ENCODE measurements at regions not wholly inside any gene's neighbourhood (a gene's known extent, or its start where the extent isn't known, plus 50 kb on each side); places are given as distances from the start of the nearest gene placed in this dataset.

GRCh38 chr6:56772737-56773184 is 130.1 kb upstream of the DST start:
- no peak overlapping the region for H3K4me3 ChIP-seq (ENCODE audit: insufficient read depth, low read length, poor library complexity, severe bottlenecking)
- no peaks in the 10 kb centered on the region for H3K9me2 ChIP-seq (replicated peaks; ENCODE audit: insufficient read depth, low read length)
- H3K9me3 ChIP-seq (ENCODE audit: insufficient read depth, low read length): no peaks in the 10 kb centered on the region
- TF ChIP-seq, protein P1, sequence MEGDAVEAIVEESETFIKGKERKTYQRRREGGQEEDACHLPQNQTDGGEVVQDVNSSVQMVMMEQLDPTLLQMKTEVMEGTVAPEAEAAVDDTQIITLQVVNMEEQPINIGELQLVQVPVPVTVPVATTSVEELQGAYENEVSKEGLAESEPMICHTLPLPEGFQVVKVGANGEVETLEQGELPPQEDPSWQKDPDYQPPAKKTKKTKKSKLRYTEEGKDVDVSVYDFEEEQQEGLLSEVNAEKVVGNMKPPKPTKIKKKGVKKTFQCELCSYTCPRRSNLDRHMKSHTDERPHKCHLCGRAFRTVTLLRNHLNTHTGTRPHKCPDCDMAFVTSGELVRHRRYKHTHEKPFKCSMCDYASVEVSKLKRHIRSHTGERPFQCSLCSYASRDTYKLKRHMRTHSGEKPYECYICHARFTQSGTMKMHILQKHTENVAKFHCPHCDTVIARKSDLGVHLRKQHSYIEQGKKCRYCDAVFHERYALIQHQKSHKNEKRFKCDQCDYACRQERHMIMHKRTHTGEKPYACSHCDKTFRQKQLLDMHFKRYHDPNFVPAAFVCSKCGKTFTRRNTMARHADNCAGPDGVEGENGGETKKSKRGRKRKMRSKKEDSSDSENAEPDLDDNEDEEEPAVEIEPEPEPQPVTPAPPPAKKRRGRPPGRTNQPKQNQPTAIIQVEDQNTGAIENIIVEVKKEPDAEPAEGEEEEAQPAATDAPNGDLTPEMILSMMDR (IDR thresholded peaks at IDR 0.05; ENCODE audit: insufficient read depth, low read length, poor library complexity, severe bottlenecking): no peak
- no peak for TF ChIP-seq EZH2phosphoT487 (conservative IDR thresholded peaks at IDR 0.05; ENCODE audit: low read length)
- no peak overlapping the region for H3K27ac ChIP-seq (ENCODE audit: low read depth, low read length)
- H3K4me2 ChIP-seq (ENCODE audit: low read depth, low read length, poor library complexity, severe bottlenecking): no peak overlapping the region
- H4K20me1 ChIP-seq (ENCODE audit: low read depth, low read length): no peaks in the 10 kb centered on the region
- no peak overlapping the region for H2AFZ ChIP-seq (ENCODE audit: low read depth, low read length, severe bottlenecking)
- H3K79me2 ChIP-seq (ENCODE audit: insufficient read depth, low read length): no peaks in the 10 kb centered on the region
- no peaks in the 10 kb centered on the region for H3K36me3 ChIP-seq (ENCODE audit: low read length)
- no peak overlapping the region for H3K9ac ChIP-seq (ENCODE audit: low read length)
- no peaks in the 10 kb centered on the region for H3K27me3 ChIP-seq (ENCODE audit: low read length)
- no peaks in the 10 kb centered on the region for H3F3A ChIP-seq (ENCODE audit: insufficient read depth)

GRCh38 chr6:56771929-56772607 is 129.4 kb upstream of the DST start:
- TF ChIP-seq, protein P1 (IDR thresholded peaks at IDR 0.05; ENCODE audit: insufficient read depth, low read length, poor library complexity, severe bottlenecking): no peak
- TF ChIP-seq EZH2phosphoT487 (conservative IDR thresholded peaks at IDR 0.05; ENCODE audit: low read length): no peak
- H4K20me1 ChIP-seq (ENCODE audit: low read depth, low read length): no peaks in the 10 kb centered on the region

GRCh38 chr6:56771189-56771588 is 128.5 kb upstream of the DST start:
- Histone ChIP-seq H3K9me2 (replicated peaks; ENCODE audit: insufficient read depth, low read length) (no peaks in the 10 kb centered on the region), H2AFZ (ENCODE audit: low read depth, low read length, severe bottlenecking) (no peak overlapping the region), H4K20me1 (ENCODE audit: low read depth, low read length) (no peaks in the 10 kb centered on the region), H3K27me3 (ENCODE audit: low read length) (no peaks in the 10 kb centered on the region), H3K36me3 (ENCODE audit: low read length) (no peaks in the 10 kb centered on the region), H3K27ac (ENCODE audit: low read depth, low read length) (no peak overlapping the region), H3K79me2 (ENCODE audit: insufficient read depth, low read length) (no peaks in the 10 kb centered on the region), H3K4me2 (ENCODE audit: low read depth, low read length, poor library complexity, severe bottlenecking) (no peak overlapping the region), H3K9ac (ENCODE audit: low read length) (no peak overlapping the region), H3K9me3 (ENCODE audit: insufficient read depth, low read length) (no peaks in the 10 kb centered on the region), H3K4me3 (ENCODE audit: insufficient read depth, low read length, poor library complexity, severe bottlenecking) (no peak overlapping the region), H3F3A (ENCODE audit: insufficient read depth) (no peaks in the 10 kb centered on the region)
- TF ChIP-seq EZH2phosphoT487 (conservative IDR thresholded peaks at IDR 0.05; ENCODE audit: low read length): no peak

More at GRCh38 chr6:56771929-56772607, 129.4 kb upstream of the DST start:
- Histone ChIP-seq H3K9ac (ENCODE audit: low read length) (no peak overlapping the region), H3K9me3 (ENCODE audit: insufficient read depth, low read length) (no peaks in the 10 kb centered on the region), H3K79me2 (ENCODE audit: insufficient read depth, low read length) (no peaks in the 10 kb centered on the region), H3K4me2 (ENCODE audit: low read depth, low read length, poor library complexity, severe bottlenecking) (no peak overlapping the region), H3F3A (ENCODE audit: insufficient read depth) (no peaks in the 10 kb centered on the region), H2AFZ (ENCODE audit: low read depth, low read length, severe bottlenecking) (no peak overlapping the region), H3K27me3 (ENCODE audit: low read length) (no peaks in the 10 kb centered on the region), H3K36me3 (ENCODE audit: low read length) (no peaks in the 10 kb centered on the region), H3K9me2 (replicated peaks; ENCODE audit: insufficient read depth, low read length) (no peaks in the 10 kb centered on the region), H3K27ac (ENCODE audit: low read depth, low read length) (no peak overlapping the region), H3K4me3 (ENCODE audit: insufficient read depth, low read length, poor library complexity, severe bottlenecking) (no peak overlapping the region)

DNA sequence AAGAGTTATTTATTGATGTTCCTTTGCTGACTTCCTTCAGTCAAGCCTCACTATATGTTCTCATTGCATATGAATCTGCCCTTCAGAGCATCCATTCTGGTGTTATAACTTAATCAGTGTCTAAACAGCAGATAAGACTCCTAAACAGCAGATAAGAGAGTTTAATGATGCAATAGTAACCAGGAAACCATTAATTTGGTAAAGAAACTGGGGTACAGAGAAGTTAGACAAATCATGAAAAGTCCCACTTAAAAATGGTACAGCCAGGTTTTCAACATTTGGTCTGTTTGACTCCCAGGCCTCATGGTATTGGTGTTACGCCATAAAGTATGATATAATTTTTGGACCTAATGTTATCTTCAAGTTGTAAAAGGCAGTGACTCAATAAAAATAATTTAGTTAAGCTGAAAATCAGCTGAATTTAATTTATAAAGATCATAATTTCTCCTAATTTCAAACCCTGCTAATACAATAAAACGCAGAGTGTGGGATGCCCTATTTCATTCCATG is 127.4 kb upstream of the DST start:
- Histone ChIP-seq H3K79me2 (ENCODE audit: insufficient read depth, low read length) (no peaks in the 10 kb centered on the region), H2AFZ (ENCODE audit: low read depth, low read length, severe bottlenecking) (no peak overlapping the region), H3K4me3 (ENCODE audit: insufficient read depth, low read length, poor library complexity, severe bottlenecking) (no peak overlapping the region), H3K9me3 (ENCODE audit: insufficient read depth, low read length) (no peaks in the 10 kb centered on the region), H3K9ac (ENCODE audit: low read length) (no peak overlapping the region), H3K4me2 (ENCODE audit: low read depth, low read length, poor library complexity, severe bottlenecking) (no peak overlapping the region), H3K9me2 (replicated peaks; ENCODE audit: insufficient read depth, low read length) (no peaks in the 10 kb centered on the region), H3K27ac (ENCODE audit: low read depth, low read length) (no peak overlapping the region), H3K27me3 (ENCODE audit: low read length) (no peaks in the 10 kb centered on the region), H3K36me3 (ENCODE audit: low read length) (no peaks in the 10 kb centered on the region), H4K20me1 (ENCODE audit: low read depth, low read length) (no peaks in the 10 kb centered on the region), H3F3A (ENCODE audit: insufficient read depth) (no peaks in the 10 kb centered on the region)
- TF ChIP-seq EZH2phosphoT487 (conservative IDR thresholded peaks at IDR 0.05; ENCODE audit: low read length): no peak
- TF ChIP-seq, protein P1 (IDR thresholded peaks at IDR 0.05; ENCODE audit: insufficient read depth, low read length, poor library complexity, severe bottlenecking): no peak
